Keratinocyte (primary cell): ENCODE measurements at regions not wholly inside any gene's neighbourhood (a gene's known extent, or its start where the extent isn't known, plus 50 kb on each side); places are given as distances from the start of the nearest gene placed in this dataset.

Source experiments
- DNase-seq: peaks from one replicate; pipeline ENCODE4 v3.0.0-alpha.2; 2011; ENCODE audit warnings: low read depth, missing footprints, low spot score
- FAIRE-seq: peaks from 2 replicates; lab custom pipeline; 2011; peaks lifted over from hg19 to GRCh38; lab: Jason Lieb, UNC
- H2AFZ ChIP-seq: 2 replicates; pipeline ENCODE4 v1.6.0; 2012; ENCODE audit warnings: low read length, control low read depth, inconsistent platforms; ENCODE audit not compliant: control insufficient read depth
- H3K27ac ChIP-seq: 2 replicates; pipeline ENCODE4 v1.5.1; 2011; ENCODE audit warnings: low read length; ENCODE audit not compliant: control insufficient read depth, insufficient read depth
- H3K27me3 ChIP-seq: 3 replicates; pipeline ENCODE4 v1.6.0; 2011; ENCODE audit warnings: low read length; ENCODE audit not compliant: control insufficient read depth, insufficient read depth; ENCODE audit errors: extremely low read depth
- H3K36me3 ChIP-seq, 2 experiments: 2 replicates in 1 of 2; 3 replicates in 1 of 2; pipeline ENCODE4 v1.5.1; 2011; ENCODE audit warnings: low read length in 2 of 2, mild to moderate bottlenecking in 1 of 2; ENCODE audit not compliant: control insufficient read depth in 2 of 2, insufficient read depth in 2 of 2; ENCODE audit errors: extremely low read depth in 1 of 2
- H3K4me1 ChIP-seq: 3 replicates; pipeline ENCODE4 v1.5.1; 2011; ENCODE audit warnings: low read length; ENCODE audit not compliant: control insufficient read depth, insufficient read depth; ENCODE audit errors: extremely low read depth
- H3K4me2 ChIP-seq: 3 replicates; pipeline ENCODE4 v1.6.0; 2011; ENCODE audit warnings: low read depth, low read length; ENCODE audit not compliant: control insufficient read depth, insufficient read depth; ENCODE audit errors: extremely low read depth
- H3K4me3 ChIP-seq, 3 experiments: fragments of 200-600 bp in 1 of 3; sonication (generic) in 1 of 3; 2 replicates in 2 of 3; 3 replicates in 1 of 3; pipeline ENCODE4 v1.5.1; 2011 to 2016; ENCODE audit warnings: low read length in 3 of 3, mild to moderate bottlenecking in 3 of 3, control low read depth in 2 of 3, inconsistent platforms in 1 of 3, low read depth in 1 of 3, mixed read lengths in 1 of 3, mixed run types in 1 of 3, moderate library complexity in 1 of 3; ENCODE audit not compliant: control insufficient read depth in 2 of 3, insufficient read depth in 2 of 3; ENCODE audit errors: extremely low read depth in 1 of 3
- H3K79me2 ChIP-seq: 2 replicates; pipeline ENCODE4 v1.6.0; 2012; ENCODE audit warnings: low read length; ENCODE audit not compliant: control insufficient read depth, insufficient read depth
- H3K9ac ChIP-seq: 3 replicates; pipeline ENCODE4 v1.6.0; 2011; ENCODE audit warnings: low read length; ENCODE audit not compliant: control insufficient read depth, insufficient read depth; ENCODE audit errors: extremely low read depth
- H3K9me1 ChIP-seq: 3 replicates; pipeline ENCODE4 v1.6.0; 2011; ENCODE audit warnings: low read length; ENCODE audit not compliant: control insufficient read depth, insufficient read depth; ENCODE audit errors: extremely low read depth
- H3K9me3 ChIP-seq: 2 replicates; pipeline ENCODE4 v1.5.1; 2012; ENCODE audit warnings: low read depth, low read length; ENCODE audit not compliant: control insufficient read depth
- H4K20me1 ChIP-seq: 3 replicates; pipeline ENCODE4 v1.6.0; 2011; ENCODE audit warnings: low read length; ENCODE audit not compliant: control insufficient read depth, insufficient read depth; ENCODE audit errors: extremely low read depth
- EZH2 ChIP-seq: IDR thresholded peaks from one replicate; pipeline ENCODE4 v1.6.1; 2012; ENCODE audit warnings: inconsistent platforms, mild to moderate bottlenecking, low read length, moderate library complexity
- dilution Hi-C: fragments of 300-500 bp; cut with MboI; formaldehyde crosslinking; loops from one replicate; pipeline ENCODE4 v1.7.0; 2020; ENCODE audit warnings: low sequenced_read_pairs; ENCODE audit not compliant: extremely low pct_ligation_motif_present
- TF ChIP-seq, protein P1 (sequence below), 3 experiments: IDR thresholded peaks in 1 of 3; conservative IDR thresholded peaks in 1 of 3; optimal IDR thresholded peaks in 1 of 3; 2 replicates in 2 of 3; 3 replicates in 1 of 3; pipeline versions ENCODE3 to v1.5.1; 2011; ENCODE audit warnings: low read length in 3 of 3, mild to moderate bottlenecking in 3 of 3, moderate library complexity in 2 of 3, control low read depth in 1 of 3, inconsistent platforms in 1 of 3; ENCODE audit not compliant: insufficient read depth in 2 of 3; ENCODE audit errors: extremely low read depth in 1 of 3

DNA sequence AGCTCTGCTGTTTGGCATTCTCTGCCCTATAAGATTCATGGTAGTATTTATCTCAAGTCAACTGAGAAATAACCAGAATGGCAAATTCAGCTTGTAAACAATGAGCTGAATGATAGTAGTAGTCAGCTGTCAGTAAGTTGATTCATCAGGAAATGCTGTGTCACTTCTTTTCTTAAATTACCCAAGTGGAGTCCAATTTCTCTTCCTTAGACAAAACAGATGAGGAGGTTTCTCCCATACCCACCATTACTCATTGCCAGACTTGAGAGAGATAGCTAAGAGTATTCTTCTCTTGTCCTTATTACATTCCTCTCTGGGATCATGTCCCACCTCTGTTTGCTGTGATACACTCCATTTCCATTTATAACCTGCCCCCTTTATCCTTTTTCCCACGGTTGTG, 159.8 kb upstream of the STEAP1 start:
- Histone ChIP-seq H3K36me3 (no peaks in the 10 kb centered on the region), H3K27me3 (no peaks in the 10 kb centered on the region), H3K9me3 (no peaks in the 10 kb centered on the region), H3K79me2 (no peaks in the 10 kb centered on the region), H4K20me1 (no peaks in the 10 kb centered on the region), H3K9ac (no peak overlapping the region), H3K4me2 (no peak overlapping the region), H2AFZ (no peak overlapping the region), H3K4me1 (no peaks in the 10 kb centered on the region), H3K27ac (no peak overlapping the region), H3K9me1 (no peaks in the 10 kb centered on the region), H3K4me3 (no peak overlapping the region)
- FAIRE-seq (no peak), DNase-seq (no peak)
- TF ChIP-seq, protein P1, sequence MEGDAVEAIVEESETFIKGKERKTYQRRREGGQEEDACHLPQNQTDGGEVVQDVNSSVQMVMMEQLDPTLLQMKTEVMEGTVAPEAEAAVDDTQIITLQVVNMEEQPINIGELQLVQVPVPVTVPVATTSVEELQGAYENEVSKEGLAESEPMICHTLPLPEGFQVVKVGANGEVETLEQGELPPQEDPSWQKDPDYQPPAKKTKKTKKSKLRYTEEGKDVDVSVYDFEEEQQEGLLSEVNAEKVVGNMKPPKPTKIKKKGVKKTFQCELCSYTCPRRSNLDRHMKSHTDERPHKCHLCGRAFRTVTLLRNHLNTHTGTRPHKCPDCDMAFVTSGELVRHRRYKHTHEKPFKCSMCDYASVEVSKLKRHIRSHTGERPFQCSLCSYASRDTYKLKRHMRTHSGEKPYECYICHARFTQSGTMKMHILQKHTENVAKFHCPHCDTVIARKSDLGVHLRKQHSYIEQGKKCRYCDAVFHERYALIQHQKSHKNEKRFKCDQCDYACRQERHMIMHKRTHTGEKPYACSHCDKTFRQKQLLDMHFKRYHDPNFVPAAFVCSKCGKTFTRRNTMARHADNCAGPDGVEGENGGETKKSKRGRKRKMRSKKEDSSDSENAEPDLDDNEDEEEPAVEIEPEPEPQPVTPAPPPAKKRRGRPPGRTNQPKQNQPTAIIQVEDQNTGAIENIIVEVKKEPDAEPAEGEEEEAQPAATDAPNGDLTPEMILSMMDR (optimal IDR thresholded peaks at IDR 0.05 in 1 of 3, IDR thresholded peaks at IDR 0.05 in 1 of 3, conservative IDR thresholded peaks at IDR 0.05 in 1 of 3; ENCODE audit: extremely low read depth in 1 of 3, insufficient read depth in 2 of 3, low read length in 3 of 3), result no peak
- TF ChIP-seq EZH2, result no peak
- dilution Hi-C loops, result no loop called here

DNA sequence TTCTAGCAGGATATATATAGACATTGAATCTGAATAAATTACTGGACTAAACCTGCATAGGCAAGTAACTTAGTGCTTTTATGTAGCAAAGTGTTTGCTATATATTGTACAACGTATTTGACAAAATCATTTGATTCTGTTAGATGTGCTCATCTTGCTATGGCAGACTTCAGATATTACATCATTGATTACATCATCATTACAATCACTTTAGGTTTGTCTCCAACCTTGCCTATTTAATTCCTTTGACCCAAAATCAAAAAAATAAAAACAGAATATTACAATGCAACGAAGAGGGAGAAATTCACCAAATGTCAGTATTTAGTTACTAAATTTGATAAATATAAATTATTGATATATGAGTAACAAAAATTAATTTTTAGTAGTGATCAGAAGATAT, 155.7 kb upstream of the STEAP1 start:
- Histone ChIP-seq H3K4me3 (no peak overlapping the region), H3K79me2 (no peaks in the 10 kb centered on the region), H3K4me2 (no peak overlapping the region), H3K9ac (no peak overlapping the region), H3K27ac (no peak overlapping the region), H3K9me3 (no peaks in the 10 kb centered on the region), H4K20me1 (no peaks in the 10 kb centered on the region), H3K27me3 (no peaks in the 10 kb centered on the region), H3K4me1 (no peaks in the 10 kb centered on the region), H2AFZ (no peak overlapping the region), H3K9me1 (no peaks in the 10 kb centered on the region), H3K36me3 (no peaks in the 10 kb centered on the region)
- dilution Hi-C loops, result no loop called here
- DNase-seq (no peak), FAIRE-seq (no peak)
- no peak for TF ChIP-seq EZH2
- TF ChIP-seq, protein P1 (optimal IDR thresholded peaks at IDR 0.05 in 1 of 3, IDR thresholded peaks at IDR 0.05 in 1 of 3, conservative IDR thresholded peaks at IDR 0.05 in 1 of 3; ENCODE audit: extremely low read depth in 1 of 3, insufficient read depth in 2 of 3, low read length in 3 of 3), result no peak
